Breast epithelium (tissue), 4 donors: ENCODE measurements at regions not wholly inside any gene's neighbourhood (a gene's known extent, or its start where the extent isn't known, plus 50 kb on each side); places are given as distances from the start of the nearest gene placed in this dataset.

Experiments
- DNase-seq, 2 donors: peaks; one replicate each; pipeline ENCODE4 v3.0.0-alpha.2; 2019; ENCODE audit warnings: low spot score in 2 of 2
- H3K27ac ChIP-seq, 2 donors: fragments of 200-600 bp; sonication (generic) in 1 of 2; one replicate each; pipeline ENCODE4 v1.5.1; 2016 to 2019; ENCODE audit warnings: mild to moderate bottlenecking in 1 of 2
- H3K27me3 ChIP-seq, 2 donors: fragments of 200-600 bp; sonication (generic) in 1 of 2; one replicate each; pipeline versions ENCODE4 v1.5.1 to v1.6.0; 2017 to 2019; ENCODE audit warnings: control low read depth in 1 of 2, mild to moderate bottlenecking in 1 of 2
- H3K36me3 ChIP-seq: fragments of 200-600 bp; one replicate; pipeline ENCODE4 v1.5.1; 2019
- H3K4me1 ChIP-seq, 2 donors: fragments of 200-600 bp; sonication (generic); one replicate each; pipeline ENCODE4 v1.5.1; 2016 to 2019; ENCODE audit warnings: control low read depth in 1 of 2
- H3K4me3 ChIP-seq, 3 donors: fragments of 200-600 bp; sonication (generic); 1 replicate in 2 of 3; 2 replicates in 1 of 3; pipeline ENCODE4 v1.5.1; 2016 to 2019; ENCODE audit warnings: mild to moderate bottlenecking in 3 of 3, moderate library complexity in 2 of 3
- H3K9me3 ChIP-seq, 2 donors: fragments of 200-600 bp; sonication (generic) in 1 of 2; one replicate each; pipeline ENCODE4 v1.5.1; 2016 to 2019; ENCODE audit warnings: control low read depth in 1 of 2
- CTCF ChIP-seq, 3 donors: fragments of 450-650 bp; IDR thresholded peaks; one replicate each; pipeline ENCODE4 v1.5.1; 2016 to 2017; ENCODE audit warnings: antibody characterized with exemption in 3 of 3, mild to moderate bottlenecking in 3 of 3, moderate library complexity in 3 of 3
- POLR2A ChIP-seq: fragments of 450-650 bp; IDR thresholded peaks from one replicate; pipeline ENCODE4 v1.6.1; 2016; ENCODE audit warnings: antibody characterized with exemption, mild to moderate bottlenecking, moderate library complexity
- POLR2AphosphoS5 ChIP-seq, 3 donors: sonication (generic); formaldehyde crosslinking; IDR thresholded peaks; one replicate each; pipeline ENCODE4 v1.6.1; 2017; ENCODE audit warnings: antibody characterized with exemption in 3 of 3
- intact Hi-C: fragments of 100-400 bp; cut with DNase I; formaldehyde crosslinking; loops from one replicate; pipeline ENCODE4 v1.15.1; 2023; ENCODE audit warnings: low total_unique reads

- Histone ChIP-seq H3K9me3 (no peaks in the 10 kb centered on the region), H3K36me3 (no peaks in the 10 kb centered on the region), H3K27ac (peak overlapping the region in 1 of 2 donors; percentile 22), H3K27me3 (no peaks in the 10 kb centered on the region), H3K4me3 (peak overlapping the region in 2 of 3 donors; percentile 3 to 25), H3K4me1 (no peaks in the 10 kb centered on the region)
- intact Hi-C loops, result no loop called here
- no peak for TF ChIP-seq POLR2A
- TF ChIP-seq POLR2AphosphoS5 (IDR thresholded peaks at IDR 0.05), result no peak
- DNase-seq, result no peak
These were observed 205.7 kb downstream of the FOXD2 start for GRCh38 chr1:47643306-47644211.

- no peak for DNase-seq
- peak overlapping the region in 1 of 2 donors; percentile 22 for H3K27ac ChIP-seq
- TF ChIP-seq POLR2A, result no peak
- no peak for TF ChIP-seq CTCF (IDR thresholded peaks at IDR 0.05)
- no peak for TF ChIP-seq POLR2AphosphoS5 (IDR thresholded peaks at IDR 0.05)
These were observed 206.3 kb downstream of the FOXD2 start for GRCh38 chr1:47644212-47644573.

GRCh38 chr1:47645151-47645550 lies 207.3 kb downstream of the FOXD2 start:
- Histone ChIP-seq H3K27ac (peak overlapping the region in 1 of 2 donors; percentile 22), H3K36me3 (no peaks in the 10 kb centered on the region), H3K4me1 (no peaks in the 10 kb centered on the region), H3K9me3 (no peaks in the 10 kb centered on the region), H3K27me3 (no peaks in the 10 kb centered on the region), H3K4me3 (no peak overlapping the region)
- TF ChIP-seq CTCF (IDR thresholded peaks at IDR 0.05), result no peak
- no peak for TF ChIP-seq POLR2AphosphoS5 (IDR thresholded peaks at IDR 0.05)
- no peak for TF ChIP-seq POLR2A
- no peak for DNase-seq
- intact Hi-C loops, result no loop called here

More at GRCh38 chr1:47644212-47644573, 206.3 kb downstream of the FOXD2 start:
- no peaks in the 10 kb centered on the region for H3K9me3 ChIP-seq
- H3K36me3 ChIP-seq, result no peaks in the 10 kb centered on the region
- H3K4me3 ChIP-seq, result peak overlapping the region in 2 of 3 donors; percentile 3 to 25
- H3K27me3 ChIP-seq, result no peaks in the 10 kb centered on the region
- no peaks in the 10 kb centered on the region for H3K4me1 ChIP-seq
- intact Hi-C loops, result no loop called here

- DNase-seq, result no peak
- intact Hi-C loops, result no loop called here
- no peaks in the 10 kb centered on the region for H3K4me1 ChIP-seq
These were observed 208.8 kb downstream of the FOXD2 start for GRCh38 chr1:47646676-47647075.

GRCh38 chr1:47647327-47647845 lies 209.5 kb downstream of the FOXD2 start:
- Histone ChIP-seq H3K9me3 (no peaks in the 10 kb centered on the region), H3K27ac (no peak overlapping the region), H3K36me3 (no peaks in the 10 kb centered on the region), H3K4me3 (no peak overlapping the region), H3K27me3 (no peaks in the 10 kb centered on the region), H3K4me1 (no peaks in the 10 kb centered on the region)
- intact Hi-C loops, result no loop called here
- DNase-seq, result no peak
- TF ChIP-seq POLR2A, result no peak

More at GRCh38 chr1:47646676-47647075, 208.8 kb downstream of the FOXD2 start:
- no peaks in the 10 kb centered on the region for H3K9me3 ChIP-seq
- H3K4me3 ChIP-seq, result no peak overlapping the region
- H3K36me3 ChIP-seq, result no peaks in the 10 kb centered on the region
- no peak overlapping the region for H3K27ac ChIP-seq
- TF ChIP-seq CTCF (IDR thresholded peaks at IDR 0.05), result no peak
- no peak for TF ChIP-seq POLR2A
- TF ChIP-seq POLR2AphosphoS5 (IDR thresholded peaks at IDR 0.05), result no peak
- H3K27me3 ChIP-seq, result no peaks in the 10 kb centered on the region

- H3K27ac ChIP-seq, result no peak overlapping the region
- H3K27me3 ChIP-seq, result no peaks in the 10 kb centered on the region
- no peak for DNase-seq
- H3K4me1 ChIP-seq, result no peaks in the 10 kb centered on the region
- intact Hi-C loops, result no loop called here
- H3K4me3 ChIP-seq, result no peak overlapping the region
- no peaks in the 10 kb centered on the region for H3K9me3 ChIP-seq
- no peaks in the 10 kb centered on the region for H3K36me3 ChIP-seq
- TF ChIP-seq CTCF (IDR thresholded peaks at IDR 0.05), result no peak
- TF ChIP-seq POLR2A, result no peak
- TF ChIP-seq POLR2AphosphoS5 (IDR thresholded peaks at IDR 0.05), result no peak
These were observed 212.4 kb downstream of the FOXD2 start for GRCh38 chr1:47650205-47650604.
